ENCODE measurements at regions not wholly inside any gene's neighbourhood (a gene's known extent, or its start where the extent isn't known, plus 50 kb on each side); places are given as distances from the start of the nearest gene placed in this dataset.

DNA sequence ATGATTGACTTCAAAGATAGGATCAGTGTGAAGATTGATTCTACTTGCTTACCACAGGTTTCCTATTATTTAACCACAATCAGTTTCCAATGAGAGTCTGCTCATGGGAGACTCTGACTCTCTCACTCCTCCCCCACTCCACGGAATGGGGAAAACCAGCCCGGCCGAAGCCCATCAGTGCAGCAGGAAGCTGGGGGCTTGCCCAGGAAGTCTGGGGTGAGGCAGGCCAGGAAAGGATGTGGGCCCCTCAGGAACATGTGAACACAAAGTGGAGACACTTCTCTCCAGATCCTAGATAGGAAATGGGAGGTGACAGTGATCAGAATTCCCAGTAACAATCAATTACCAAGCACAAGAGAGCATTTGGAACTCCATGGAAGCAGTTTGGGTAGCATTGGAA lies 144.2 kb downstream of the TTLL2 start:
- Histone ChIP-seq H3K4me1 (ENCODE audit: low read depth) (peaks cover 15% of the 10 kb centered on the region), H3K9me3 (ENCODE audit: low read depth) (no peaks in the 10 kb centered on the region), H3K27me3 (no peaks in the 10 kb centered on the region), H3K36me3 (no peaks in the 10 kb centered on the region), H3K4me3 (no peak overlapping the region), H3K27ac (no peak overlapping the region)
- DNase-seq (ENCODE audit: low read depth in 1 of 2, low spot score in 1 of 2), result no peak
- TF ChIP-seq, protein P1, sequence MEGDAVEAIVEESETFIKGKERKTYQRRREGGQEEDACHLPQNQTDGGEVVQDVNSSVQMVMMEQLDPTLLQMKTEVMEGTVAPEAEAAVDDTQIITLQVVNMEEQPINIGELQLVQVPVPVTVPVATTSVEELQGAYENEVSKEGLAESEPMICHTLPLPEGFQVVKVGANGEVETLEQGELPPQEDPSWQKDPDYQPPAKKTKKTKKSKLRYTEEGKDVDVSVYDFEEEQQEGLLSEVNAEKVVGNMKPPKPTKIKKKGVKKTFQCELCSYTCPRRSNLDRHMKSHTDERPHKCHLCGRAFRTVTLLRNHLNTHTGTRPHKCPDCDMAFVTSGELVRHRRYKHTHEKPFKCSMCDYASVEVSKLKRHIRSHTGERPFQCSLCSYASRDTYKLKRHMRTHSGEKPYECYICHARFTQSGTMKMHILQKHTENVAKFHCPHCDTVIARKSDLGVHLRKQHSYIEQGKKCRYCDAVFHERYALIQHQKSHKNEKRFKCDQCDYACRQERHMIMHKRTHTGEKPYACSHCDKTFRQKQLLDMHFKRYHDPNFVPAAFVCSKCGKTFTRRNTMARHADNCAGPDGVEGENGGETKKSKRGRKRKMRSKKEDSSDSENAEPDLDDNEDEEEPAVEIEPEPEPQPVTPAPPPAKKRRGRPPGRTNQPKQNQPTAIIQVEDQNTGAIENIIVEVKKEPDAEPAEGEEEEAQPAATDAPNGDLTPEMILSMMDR (IDR thresholded peaks at IDR 0.05; ENCODE audit: low read depth, low read length), result no peak

DNA sequence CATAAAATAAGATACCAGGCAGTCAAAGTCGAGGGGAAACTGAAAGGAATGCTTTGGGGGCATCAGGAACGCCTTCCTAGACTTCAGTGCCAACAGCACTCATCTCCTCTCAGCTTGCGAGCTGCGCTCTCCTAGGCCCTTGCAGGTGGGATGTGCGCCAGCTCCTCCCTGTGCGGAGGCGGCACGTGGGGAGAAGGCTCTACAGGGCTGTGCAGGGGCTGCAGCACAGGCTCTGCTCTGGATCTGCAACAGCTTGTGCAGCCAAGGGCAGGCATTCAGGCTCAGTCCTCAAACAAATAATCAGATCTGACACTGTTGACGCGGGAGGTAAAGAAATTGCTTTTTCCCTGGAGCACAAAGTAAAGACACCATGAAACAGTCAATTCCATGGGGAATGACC lies 144.8 kb downstream of the TTLL2 start:
- no peaks in the 10 kb centered on the region for H3K9me3 ChIP-seq (ENCODE audit: low read depth)
- TF ChIP-seq, protein P1 (IDR thresholded peaks at IDR 0.05; ENCODE audit: low read depth, low read length), result no peak
- H3K4me1 ChIP-seq (ENCODE audit: low read depth), result peaks cover 15% of the 10 kb centered on the region
- H3K4me3 ChIP-seq, result no peak overlapping the region
- no peak overlapping the region for H3K27ac ChIP-seq
- H3K36me3 ChIP-seq, result no peaks in the 10 kb centered on the region
- H3K27me3 ChIP-seq, result no peaks in the 10 kb centered on the region
- DNase-seq (ENCODE audit: low read depth in 1 of 2, low spot score in 1 of 2), result no peak

DNA sequence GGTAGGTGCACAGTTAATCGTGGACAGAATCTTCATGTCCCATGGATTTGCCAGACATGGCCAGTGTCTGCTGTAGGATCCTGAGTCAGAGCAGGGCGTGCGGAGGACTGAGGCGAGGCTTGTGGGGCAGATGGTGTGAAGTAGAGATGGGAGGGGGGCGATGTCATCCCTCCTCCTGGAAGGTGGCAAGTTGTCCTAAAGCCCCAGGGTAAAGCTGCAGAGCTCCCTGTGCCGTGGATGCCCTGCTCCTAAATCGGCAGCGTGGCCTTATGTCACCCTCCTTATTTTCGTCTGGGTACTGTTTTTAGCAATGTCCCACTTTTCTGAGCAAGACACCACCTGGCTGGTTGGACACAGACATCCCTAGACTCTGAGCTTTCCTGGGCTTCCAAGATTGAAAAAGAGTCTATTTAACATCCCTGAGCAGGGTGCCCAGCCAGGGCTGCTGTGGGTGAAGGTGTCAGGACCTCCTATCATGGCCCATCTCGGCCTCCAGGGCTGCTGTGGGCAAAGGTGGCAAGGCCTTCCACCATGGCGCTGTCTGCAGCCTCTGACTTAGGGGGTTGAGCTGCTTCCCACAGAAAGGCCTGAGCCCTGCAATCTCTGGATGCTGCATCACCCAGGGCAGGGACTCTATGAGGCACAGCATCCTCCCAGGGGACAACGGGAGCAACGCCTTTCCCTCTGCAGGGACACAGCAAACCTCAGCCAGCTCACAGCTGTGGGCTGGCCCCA lies 145.4 kb downstream of the TTLL2 start:
- H3K27ac ChIP-seq, result no peak overlapping the region
- no peak for DNase-seq (ENCODE audit: low read depth in 1 of 2, low spot score in 1 of 2)
- TF ChIP-seq, protein P1 (IDR thresholded peaks at IDR 0.05; ENCODE audit: low read depth, low read length), result no peak

DNA sequence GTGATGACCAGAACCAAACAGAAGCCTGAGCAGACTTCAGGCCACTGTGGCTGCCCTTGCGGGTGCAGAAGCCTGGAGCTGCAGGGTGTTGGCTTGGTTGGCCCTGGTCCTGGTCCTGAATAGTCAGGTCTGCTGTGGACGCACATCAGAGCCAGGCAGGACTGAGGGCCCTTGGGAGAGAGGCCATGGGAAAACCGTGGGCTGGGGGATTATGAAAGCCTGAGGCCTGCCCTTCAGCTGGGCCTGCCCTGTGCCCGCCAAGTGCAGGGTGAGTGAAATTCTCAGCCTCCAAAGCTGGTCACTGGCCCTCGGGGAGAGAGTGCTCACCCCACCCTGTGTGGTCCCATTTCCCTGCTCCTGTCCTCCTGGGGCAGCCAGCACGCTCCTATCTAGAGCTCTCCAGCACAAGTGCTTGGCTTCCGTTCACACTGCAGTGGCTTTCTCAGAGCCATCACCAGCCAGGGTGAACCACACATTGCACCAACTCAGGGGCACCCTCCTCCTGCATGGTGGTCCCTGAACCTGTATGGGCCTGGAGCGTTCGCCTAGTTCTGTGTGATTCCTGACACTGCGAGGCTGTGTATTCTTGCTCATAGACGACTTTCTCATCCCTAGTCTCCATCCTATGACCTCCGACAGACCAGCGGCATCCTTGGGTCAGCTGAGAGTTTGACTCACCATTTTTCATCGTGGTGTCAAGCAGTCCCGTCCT lies 146.1 kb downstream of the TTLL2 start:
- Histone ChIP-seq H3K27ac (no peak overlapping the region), H3K9me3 (ENCODE audit: low read depth) (no peaks in the 10 kb centered on the region), H3K4me3 (no peak overlapping the region), H3K36me3 (no peaks in the 10 kb centered on the region), H3K27me3 (no peaks in the 10 kb centered on the region), H3K4me1 (ENCODE audit: low read depth) (peaks cover 18% of the 10 kb centered on the region)
- DNase-seq (ENCODE audit: low read depth in 1 of 2, low spot score in 1 of 2), result no peak
- TF ChIP-seq, protein P1 (IDR thresholded peaks at IDR 0.05; ENCODE audit: low read depth, low read length), result no peak

More for the DNA sequence above, 145.4 kb downstream of the TTLL2 start:
- no peaks in the 10 kb centered on the region for H3K27me3 ChIP-seq
- H3K4me3 ChIP-seq, result no peak overlapping the region
- no peaks in the 10 kb centered on the region for H3K9me3 ChIP-seq (ENCODE audit: low read depth)
- H3K4me1 ChIP-seq (ENCODE audit: low read depth), result peaks cover 15% of the 10 kb centered on the region
- no peaks in the 10 kb centered on the region for H3K36me3 ChIP-seq

DNA sequence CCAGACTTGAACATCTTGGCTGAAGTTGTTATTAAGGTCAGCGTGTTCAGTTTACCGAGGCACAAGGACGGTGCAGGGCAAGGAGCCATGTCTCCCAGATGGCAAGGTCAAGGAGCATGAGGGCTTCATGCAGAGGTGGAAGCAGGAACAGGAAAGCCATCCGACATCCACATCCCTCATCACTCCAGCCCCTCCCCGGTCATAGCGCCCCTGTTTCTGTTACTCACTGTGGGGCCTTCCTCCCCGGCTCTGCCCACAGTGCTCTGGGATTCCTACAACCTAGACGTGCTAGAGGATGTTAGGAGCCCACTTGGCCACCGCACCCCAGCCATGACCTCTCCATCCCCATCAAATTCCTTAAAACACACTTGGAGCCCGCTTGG lies 146.7 kb downstream of the TTLL2 start:
- no peak overlapping the region for H3K4me3 ChIP-seq
- TF ChIP-seq, protein P1 (IDR thresholded peaks at IDR 0.05; ENCODE audit: low read depth, low read length), result no peak

More for the DNA sequence above, 146.7 kb downstream of the TTLL2 start:
- H3K4me1 ChIP-seq (ENCODE audit: low read depth), result peaks cover 24% of the 10 kb centered on the region
- H3K27me3 ChIP-seq, result no peaks in the 10 kb centered on the region
- no peaks in the 10 kb centered on the region for H3K36me3 ChIP-seq
- H3K9me3 ChIP-seq (ENCODE audit: low read depth), result no peaks in the 10 kb centered on the region
- DNase-seq (ENCODE audit: low read depth in 1 of 2, low spot score in 1 of 2), result no peak
- H3K27ac ChIP-seq, result no peak overlapping the region

Measured in cardiac muscle cell (in vitro differentiated cells and primary cell).